BJ (cell line): ENCODE measurements at regions not wholly inside any gene's neighbourhood (a gene's known extent, or its start where the extent isn't known, plus 50 kb on each side); places are given as distances from the start of the nearest gene placed in this dataset.

ENCODE experiments used
- CTCF ChIA-PET: fragments of 350-600 bp; formaldehyde crosslinking; extraction: SDS; loops from one replicate; lab custom pipeline; 2021; ENCODE audit warnings: antibody characterized with exemption, inconsistent platforms; lab: Yijun Ruan, JAX
- POLR2A ChIA-PET: fragments of 300-600 bp; sonication (Branson Sonifier 250); formaldehyde crosslinking; extraction: SDS; loops from one replicate; lab custom pipeline; 2021; ENCODE audit warnings: antibody characterized with exemption; lab: Charles Lee
- DNase-seq: peaks from one replicate; pipeline ENCODE4 v3.0.0-alpha.2; 2011; ENCODE audit warnings: low read depth
- H3K27me3 ChIP-seq: 2 replicates; pipeline ENCODE4 v1.6.0; 2011; ENCODE audit warnings: low read length; ENCODE audit not compliant: control insufficient read depth, insufficient read depth
- H3K36me3 ChIP-seq: 2 replicates; pipeline ENCODE4 v1.5.1; 2011; ENCODE audit warnings: low read length; ENCODE audit not compliant: control insufficient read depth, insufficient read depth
- H3K4me3 ChIP-seq: 2 replicates; pipeline ENCODE4 v1.5.1; 2011; ENCODE audit warnings: low read depth, mild to moderate bottlenecking, control low read depth, low read length
- TF ChIP-seq, protein P1 (sequence below): IDR thresholded peaks from 2 replicates; pipeline ENCODE4 v1.5.1; 2011; ENCODE audit warnings: low read depth, mild to moderate bottlenecking, control low read depth, inconsistent platforms, low read length, moderate library complexity; ENCODE audit not compliant: insufficient read depth

DNA sequence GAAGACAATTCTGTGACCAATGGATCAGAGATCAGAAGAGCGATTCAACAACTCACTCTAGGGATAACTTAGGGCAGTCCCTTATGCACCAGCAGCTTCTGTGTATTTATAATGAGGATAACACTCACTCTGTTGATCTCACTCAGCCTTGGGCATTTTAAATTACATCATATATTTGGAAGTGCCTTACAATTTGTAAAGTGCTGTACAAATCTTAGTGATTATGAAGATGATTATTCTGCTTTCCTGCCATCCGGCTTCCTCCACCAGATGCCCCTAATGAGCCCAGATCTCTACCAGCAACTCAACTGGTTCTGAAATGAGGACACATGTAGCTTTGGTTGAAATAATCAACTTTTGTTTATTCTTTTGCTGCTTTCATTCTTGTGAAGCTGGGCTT is 105.3 kb downstream of the PCSK1 start:
- CTCF ChIA-PET: interaction anchor here (0.7 to 1.7 kb wide), 4 partner anchors 9 to 469 kb away, joined by 3 to 9 read pairs (median 6); no protein-coding TSS in a partner anchor
- POLR2A ChIA-PET: interaction anchor here (0.5 to 0.6 kb wide), 2 partner anchors 46 to 493 kb away, joined by 3 to 8 read pairs; no protein-coding TSS in a partner anchor
- DNase-seq: no peak
- TF ChIP-seq, protein P1, sequence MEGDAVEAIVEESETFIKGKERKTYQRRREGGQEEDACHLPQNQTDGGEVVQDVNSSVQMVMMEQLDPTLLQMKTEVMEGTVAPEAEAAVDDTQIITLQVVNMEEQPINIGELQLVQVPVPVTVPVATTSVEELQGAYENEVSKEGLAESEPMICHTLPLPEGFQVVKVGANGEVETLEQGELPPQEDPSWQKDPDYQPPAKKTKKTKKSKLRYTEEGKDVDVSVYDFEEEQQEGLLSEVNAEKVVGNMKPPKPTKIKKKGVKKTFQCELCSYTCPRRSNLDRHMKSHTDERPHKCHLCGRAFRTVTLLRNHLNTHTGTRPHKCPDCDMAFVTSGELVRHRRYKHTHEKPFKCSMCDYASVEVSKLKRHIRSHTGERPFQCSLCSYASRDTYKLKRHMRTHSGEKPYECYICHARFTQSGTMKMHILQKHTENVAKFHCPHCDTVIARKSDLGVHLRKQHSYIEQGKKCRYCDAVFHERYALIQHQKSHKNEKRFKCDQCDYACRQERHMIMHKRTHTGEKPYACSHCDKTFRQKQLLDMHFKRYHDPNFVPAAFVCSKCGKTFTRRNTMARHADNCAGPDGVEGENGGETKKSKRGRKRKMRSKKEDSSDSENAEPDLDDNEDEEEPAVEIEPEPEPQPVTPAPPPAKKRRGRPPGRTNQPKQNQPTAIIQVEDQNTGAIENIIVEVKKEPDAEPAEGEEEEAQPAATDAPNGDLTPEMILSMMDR: peak; percentile 31; the same call in 1 of the 2 replicates
- H3K36me3 ChIP-seq: no peaks in the 10 kb centered on the region
- no peak overlapping the region for H3K4me3 ChIP-seq
- H3K27me3 ChIP-seq: no peaks in the 10 kb centered on the region

- Histone ChIP-seq H3K36me3 (no peaks in the 10 kb centered on the region), H3K27me3 (no peaks in the 10 kb centered on the region), H3K4me3 (no peak overlapping the region)
- no peak for DNase-seq
- ChIA-PET CTCF (interaction anchor here (1.7 kb wide), 1 partner anchor 10 kb away, joined by 9 read pairs; no protein-coding TSS in a partner anchor), POLR2A (no interaction called here)
- TF ChIP-seq, protein P1: no peak
These were observed 106.1 kb downstream of the PCSK1 start for GRCh38 chr5:96326902-96327301.

DNA sequence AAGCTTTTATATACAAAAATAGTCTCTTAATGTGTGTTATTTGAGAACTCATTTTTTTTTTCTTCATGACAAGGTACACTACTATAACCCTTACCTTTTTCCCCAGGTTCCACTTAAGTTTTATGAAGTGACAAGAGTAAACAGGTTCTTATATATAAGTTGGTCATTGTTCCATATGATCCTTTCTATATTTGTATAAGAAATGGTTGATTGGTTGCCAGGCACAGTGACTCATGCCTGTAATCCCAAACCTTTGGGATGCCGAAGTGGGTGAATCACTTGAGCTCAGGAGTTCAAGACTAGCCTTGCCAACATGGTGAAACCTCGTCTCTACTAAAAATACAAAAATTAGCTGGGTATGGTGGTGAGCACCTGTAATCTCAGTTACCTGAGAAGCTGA is 108.3 kb downstream of the PCSK1 start:
- no peaks in the 10 kb centered on the region for H3K27me3 ChIP-seq
- TF ChIP-seq, protein P1: no peak
- no peaks in the 10 kb centered on the region for H3K36me3 ChIP-seq
- DNase-seq: no peak
- POLR2A ChIA-PET: no interaction called here
- CTCF ChIA-PET: interaction anchor here (0.6 to 3.7 kb wide), 4 partner anchors 10 to 309 kb away, joined by 3 to 18 read pairs (median 4); no protein-coding TSS in a partner anchor
- no peak overlapping the region for H3K4me3 ChIP-seq

DNA sequence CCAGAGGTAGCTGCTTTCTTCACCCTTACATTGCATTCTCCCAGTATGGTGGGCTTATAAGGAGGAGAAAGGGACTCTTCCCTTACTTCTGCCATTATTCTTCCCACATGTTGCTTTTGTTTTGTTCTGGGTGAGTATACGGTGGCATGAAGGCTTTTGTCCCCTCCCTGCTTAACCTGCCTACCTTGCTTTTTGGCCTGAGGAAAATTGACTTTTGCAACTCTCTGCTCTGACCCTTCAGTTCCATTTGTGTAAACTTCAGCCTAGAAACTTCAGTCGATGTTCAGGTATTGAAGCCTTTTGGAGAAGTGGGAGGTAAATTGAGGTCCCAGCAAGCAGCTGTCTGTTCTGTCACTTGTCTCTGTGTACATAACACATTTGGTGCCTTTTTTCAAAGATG is 110.2 kb downstream of the PCSK1 start:
- H3K4me3 ChIP-seq: no peak overlapping the region
- POLR2A ChIA-PET: no interaction called here
- CTCF ChIA-PET: interaction anchor here (3.7 kb wide), 1 partner anchor 14 kb away, joined by 18 read pairs; no protein-coding TSS in a partner anchor
- no peaks in the 10 kb centered on the region for H3K27me3 ChIP-seq
- TF ChIP-seq, protein P1: no peak
- DNase-seq: no peak
- H3K36me3 ChIP-seq: no peaks in the 10 kb centered on the region

DNA sequence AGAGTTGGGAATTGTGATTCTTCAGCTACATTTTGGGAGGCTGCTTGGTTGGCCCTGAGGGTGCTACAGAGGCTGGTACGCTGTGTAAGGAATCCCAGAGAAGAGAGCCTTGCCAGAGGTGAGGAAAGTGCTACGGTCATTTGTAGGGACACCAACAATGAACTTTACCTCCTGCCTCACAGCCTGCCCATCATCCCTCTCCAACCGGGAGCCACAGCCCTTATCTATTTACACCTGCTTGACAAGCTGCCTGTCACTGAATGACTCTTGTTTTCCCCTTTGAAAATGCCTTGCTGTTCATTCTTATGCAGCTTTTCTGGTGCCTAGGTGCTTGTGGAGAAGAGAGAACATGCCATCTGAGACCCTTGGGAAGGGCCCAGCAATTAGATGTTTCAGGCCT is 110.8 kb downstream of the PCSK1 start:
- DNase-seq: no peak
- H3K36me3 ChIP-seq: no peaks in the 10 kb centered on the region
- TF ChIP-seq, protein P1: no peak
- H3K27me3 ChIP-seq: no peaks in the 10 kb centered on the region
- ChIA-PET POLR2A (no interaction called here), CTCF (interaction anchor here (1.4 to 3.7 kb wide), 2 partner anchors 15 to 362 kb away, joined by 3 to 18 read pairs; no protein-coding TSS in a partner anchor)
- no peak overlapping the region for H3K4me3 ChIP-seq
